ENCODE measurements at regions not wholly inside any gene's neighbourhood (a gene's known extent, or its start where the extent isn't known, plus 50 kb on each side); places are given as distances from the start of the nearest gene placed in this dataset.

GRCh38 chr2:8028981-8029380, 652.9 kb upstream of the ID2 start:
- no peak for TF ChIP-seq CTCF (IDR thresholded peaks at IDR 0.05; ENCODE audit: partially characterized antibody, unreplicated experiment)
- peaks cover 11% of the 10 kb centered on the region for H3K27me3 Mint-ChIP-seq (ENCODE audit: unreplicated experiment)
- H3K36me3 Mint-ChIP-seq (ENCODE audit: unreplicated experiment), result peaks cover 5% of the 10 kb centered on the region
- no peak overlapping the region for H3K4me3 Mint-ChIP-seq (ENCODE audit: unreplicated experiment)
- H3K27ac Mint-ChIP-seq (ENCODE audit: unreplicated experiment), result no peak overlapping the region
- H3K9me3 Mint-ChIP-seq (ENCODE audit: unreplicated experiment), result peaks cover 7% of the 10 kb centered on the region
- no peak for DNase-seq
- no peaks in the 10 kb centered on the region for H3K4me1 Mint-ChIP-seq (ENCODE audit: low read depth, unreplicated experiment)

- no peak for DNase-seq
- H3K27me3 Mint-ChIP-seq (ENCODE audit: unreplicated experiment), result peaks cover 11% of the 10 kb centered on the region
- H3K4me3 Mint-ChIP-seq (ENCODE audit: unreplicated experiment), result no peak overlapping the region
These were observed 651.1 kb upstream of the ID2 start for GRCh38 chr2:8030573-8031303.

GRCh38 chr2:8031370-8031769, 650.5 kb upstream of the ID2 start:
- H3K4me3 Mint-ChIP-seq (ENCODE audit: unreplicated experiment), result no peak overlapping the region
- no peak overlapping the region for H3K27ac Mint-ChIP-seq (ENCODE audit: unreplicated experiment)
- DNase-seq, result no peak
- peaks cover 5% of the 10 kb centered on the region for H3K36me3 Mint-ChIP-seq (ENCODE audit: unreplicated experiment)
- peaks cover 7% of the 10 kb centered on the region for H3K27me3 Mint-ChIP-seq (ENCODE audit: unreplicated experiment)
- H3K9me3 Mint-ChIP-seq (ENCODE audit: unreplicated experiment), result peaks cover 2% of the 10 kb centered on the region
- no peaks in the 10 kb centered on the region for H3K4me1 Mint-ChIP-seq (ENCODE audit: low read depth, unreplicated experiment)
- TF ChIP-seq CTCF (IDR thresholded peaks at IDR 0.05; ENCODE audit: partially characterized antibody, unreplicated experiment), result no peak

More at GRCh38 chr2:8030573-8031303, 651.1 kb upstream of the ID2 start:
- Mint-ChIP-seq H3K4me1 (ENCODE audit: low read depth, unreplicated experiment) (no peaks in the 10 kb centered on the region), H3K36me3 (ENCODE audit: unreplicated experiment) (peaks cover 5% of the 10 kb centered on the region), H3K9me3 (ENCODE audit: unreplicated experiment) (peaks cover 5% of the 10 kb centered on the region), H3K27ac (ENCODE audit: unreplicated experiment) (no peak overlapping the region)
- TF ChIP-seq CTCF (IDR thresholded peaks at IDR 0.05; ENCODE audit: partially characterized antibody, unreplicated experiment), result no peak

GRCh38 chr2:8033546-8034096, 648.2 kb upstream of the ID2 start:
- H3K4me1 Mint-ChIP-seq (ENCODE audit: low read depth, unreplicated experiment), result no peaks in the 10 kb centered on the region
- no peak overlapping the region for H3K27ac Mint-ChIP-seq (ENCODE audit: unreplicated experiment)
- peaks cover 2% of the 10 kb centered on the region for H3K27me3 Mint-ChIP-seq (ENCODE audit: unreplicated experiment)
- DNase-seq, result no peak
- TF ChIP-seq CTCF (IDR thresholded peaks at IDR 0.05; ENCODE audit: partially characterized antibody, unreplicated experiment), result no peak
- no peak overlapping the region for H3K4me3 Mint-ChIP-seq (ENCODE audit: unreplicated experiment)
- no peaks in the 10 kb centered on the region for H3K36me3 Mint-ChIP-seq (ENCODE audit: unreplicated experiment)
- no peaks in the 10 kb centered on the region for H3K9me3 Mint-ChIP-seq (ENCODE audit: unreplicated experiment)

- TF ChIP-seq CTCF (IDR thresholded peaks at IDR 0.05; ENCODE audit: partially characterized antibody, unreplicated experiment), result no peak
- Mint-ChIP-seq H3K4me1 (ENCODE audit: low read depth, unreplicated experiment) (no peaks in the 10 kb centered on the region), H3K27me3 (ENCODE audit: unreplicated experiment) (peaks cover 2% of the 10 kb centered on the region), H3K4me3 (ENCODE audit: unreplicated experiment) (no peak overlapping the region), H3K27ac (ENCODE audit: unreplicated experiment) (no peak overlapping the region), H3K36me3 (ENCODE audit: unreplicated experiment) (no peaks in the 10 kb centered on the region), H3K9me3 (ENCODE audit: unreplicated experiment) (no peaks in the 10 kb centered on the region)
- no peak for DNase-seq
These were observed 645.5 kb upstream of the ID2 start for GRCh38 chr2:8036366-8036765.
